Fibroblast of lung (primary cell): ENCODE measurements at regions not wholly inside any gene's neighbourhood (a gene's known extent, or its start where the extent isn't known, plus 50 kb on each side); places are given as distances from the start of the nearest gene placed in this dataset.

Experiments
- DNase-seq, 2 donors: peaks; one replicate each; pipeline versions ENCODE4 v3.0.0 to v3.0.0-alpha.2; 2010; ENCODE audit warnings: low read depth in 2 of 2
- H2AFZ ChIP-seq: 2 replicates; pipeline ENCODE4 v1.5.1; 2012; ENCODE audit warnings: low read length, control low read depth, inconsistent platforms
- H3K27ac ChIP-seq: 2 replicates; pipeline ENCODE4 v1.5.1; 2011; ENCODE audit warnings: low read length, control low read depth; ENCODE audit not compliant: insufficient read depth
- H3K27me3 ChIP-seq: 2 replicates; pipeline ENCODE4 v1.5.1; 2011; ENCODE audit warnings: mild to moderate bottlenecking, low read length; ENCODE audit not compliant: control insufficient read depth, insufficient read depth
- H3K36me3 ChIP-seq: 2 replicates; pipeline ENCODE4 v1.5.1; 2011; ENCODE audit warnings: low read length; ENCODE audit not compliant: control insufficient read depth, insufficient read depth
- H3K4me1 ChIP-seq: 2 replicates; pipeline ENCODE4 v1.5.1; 2011; ENCODE audit warnings: low read length; ENCODE audit not compliant: control insufficient read depth, insufficient read depth; ENCODE audit errors: extremely low read depth
- H3K4me2 ChIP-seq: 2 replicates; pipeline ENCODE4 v1.5.1; 2011; ENCODE audit warnings: low read length, control low read depth; ENCODE audit not compliant: insufficient read depth; ENCODE audit errors: extremely low read depth
- H3K4me3 ChIP-seq, 4 experiments: fragments of 200-600 bp in 1 of 4; sonication (generic) in 1 of 4; replicated peaks in 1 of 4; 2 replicates each; pipeline ENCODE4 v1.5.1; 2011 to 2016; ENCODE audit warnings: low read length in 4 of 4, low read depth in 3 of 4, mild to moderate bottlenecking in 3 of 4, control low read depth in 2 of 4, inconsistent platforms in 1 of 4, mixed read lengths in 1 of 4; ENCODE audit not compliant: insufficient read depth in 1 of 4; ENCODE audit errors: control extremely low read depth in 1 of 4
- H3K79me2 ChIP-seq: 2 replicates; pipeline ENCODE4 v1.5.1; 2012; ENCODE audit warnings: mild to moderate bottlenecking, low read length, inconsistent platforms; ENCODE audit not compliant: control insufficient read depth, insufficient read depth
- H3K9ac ChIP-seq: 2 replicates; pipeline ENCODE4 v1.5.1; 2011; ENCODE audit warnings: mild to moderate bottlenecking, low read length, control low read depth; ENCODE audit not compliant: insufficient read depth
- H3K9me3 ChIP-seq: 2 replicates; pipeline ENCODE4 v1.5.1; 2012; ENCODE audit warnings: low read depth, low read length; ENCODE audit not compliant: control insufficient read depth, insufficient read depth
- H4K20me1 ChIP-seq: 2 replicates; pipeline ENCODE4 v1.5.1; 2011; ENCODE audit warnings: low read length; ENCODE audit not compliant: control insufficient read depth, insufficient read depth; ENCODE audit errors: extremely low read depth
- EZH2 ChIP-seq: IDR thresholded peaks from 2 replicates; pipeline ENCODE4 v1.5.1; 2012; ENCODE audit warnings: low read length, control low read depth, mild to moderate bottlenecking; ENCODE audit errors: missing control alignments
- TF ChIP-seq, protein P1 (sequence below), 2 donors: IDR thresholded peaks in 1 of 2; conservative IDR thresholded peaks in 1 of 2; 1 replicate in 1 of 2; 2 replicates in 1 of 2; pipeline ENCODE4 v1.5.1; 2011 to 2012; ENCODE audit warnings: low read length in 2 of 2, control low read depth in 1 of 2, inconsistent platforms in 1 of 2, low read depth in 1 of 2, mild to moderate bottlenecking in 1 of 2

DNA sequence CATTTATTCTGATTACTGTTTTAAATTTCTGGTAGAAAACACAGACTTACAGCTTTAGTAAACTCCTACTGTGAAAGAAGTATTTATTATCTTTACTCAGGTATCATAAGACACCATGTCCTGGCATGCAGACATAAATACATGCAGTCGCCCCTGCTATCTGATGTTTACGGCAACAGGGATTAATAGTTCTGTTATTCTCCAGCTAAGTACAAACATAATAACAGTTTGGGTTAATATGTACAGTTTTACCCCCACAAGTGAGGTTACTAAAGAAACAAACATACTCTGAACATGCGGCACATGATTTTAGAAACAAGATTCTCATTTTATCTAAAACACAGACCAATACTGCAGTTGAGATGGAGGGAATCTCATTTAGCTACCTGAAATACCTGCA, 170.8 kb downstream of the ABCA8 start:
- H3K4me2 ChIP-seq, result no peak overlapping the region
- no peaks in the 10 kb centered on the region for H3K36me3 ChIP-seq
- no peaks in the 10 kb centered on the region for H4K20me1 ChIP-seq
- H2AFZ ChIP-seq, result no peak overlapping the region
- no peak overlapping the region for H3K27ac ChIP-seq
- no peaks in the 10 kb centered on the region for H3K9me3 ChIP-seq
- H3K9ac ChIP-seq, result no peak overlapping the region
- H3K27me3 ChIP-seq, result no peaks in the 10 kb centered on the region
- no peak for TF ChIP-seq EZH2
- TF ChIP-seq, protein P1, sequence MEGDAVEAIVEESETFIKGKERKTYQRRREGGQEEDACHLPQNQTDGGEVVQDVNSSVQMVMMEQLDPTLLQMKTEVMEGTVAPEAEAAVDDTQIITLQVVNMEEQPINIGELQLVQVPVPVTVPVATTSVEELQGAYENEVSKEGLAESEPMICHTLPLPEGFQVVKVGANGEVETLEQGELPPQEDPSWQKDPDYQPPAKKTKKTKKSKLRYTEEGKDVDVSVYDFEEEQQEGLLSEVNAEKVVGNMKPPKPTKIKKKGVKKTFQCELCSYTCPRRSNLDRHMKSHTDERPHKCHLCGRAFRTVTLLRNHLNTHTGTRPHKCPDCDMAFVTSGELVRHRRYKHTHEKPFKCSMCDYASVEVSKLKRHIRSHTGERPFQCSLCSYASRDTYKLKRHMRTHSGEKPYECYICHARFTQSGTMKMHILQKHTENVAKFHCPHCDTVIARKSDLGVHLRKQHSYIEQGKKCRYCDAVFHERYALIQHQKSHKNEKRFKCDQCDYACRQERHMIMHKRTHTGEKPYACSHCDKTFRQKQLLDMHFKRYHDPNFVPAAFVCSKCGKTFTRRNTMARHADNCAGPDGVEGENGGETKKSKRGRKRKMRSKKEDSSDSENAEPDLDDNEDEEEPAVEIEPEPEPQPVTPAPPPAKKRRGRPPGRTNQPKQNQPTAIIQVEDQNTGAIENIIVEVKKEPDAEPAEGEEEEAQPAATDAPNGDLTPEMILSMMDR (conservative IDR thresholded peaks at IDR 0.05 in 1 of 2, IDR thresholded peaks at IDR 0.05 in 1 of 2; ENCODE audit: low read depth in 1 of 2, low read length in 2 of 2), result no peak
- no peak overlapping the region for H3K4me3 ChIP-seq
- H3K79me2 ChIP-seq, result no peaks in the 10 kb centered on the region
- H3K4me1 ChIP-seq, result peaks cover 5% of the 10 kb centered on the region
- DNase-seq, result no peak

- H3K9me3 ChIP-seq, result no peaks in the 10 kb centered on the region
- H2AFZ ChIP-seq, result no peak overlapping the region
- no peaks in the 10 kb centered on the region for H3K36me3 ChIP-seq
- H4K20me1 ChIP-seq, result no peaks in the 10 kb centered on the region
- no peak overlapping the region for H3K9ac ChIP-seq
- no peak for TF ChIP-seq EZH2
- TF ChIP-seq, protein P1 (conservative IDR thresholded peaks at IDR 0.05 in 1 of 2, IDR thresholded peaks at IDR 0.05 in 1 of 2; ENCODE audit: low read depth in 1 of 2, low read length in 2 of 2), result no peak
- no peak overlapping the region for H3K4me2 ChIP-seq
- no peak overlapping the region for H3K4me3 ChIP-seq
- no peaks in the 10 kb centered on the region for H3K79me2 ChIP-seq
- H3K4me1 ChIP-seq, result peaks cover 5% of the 10 kb centered on the region
- no peaks in the 10 kb centered on the region for H3K27me3 ChIP-seq
- no peak for DNase-seq
- no peak overlapping the region for H3K27ac ChIP-seq
Measured at GRCh38 chr17:68783861-68784260, 171.3 kb downstream of the ABCA8 start.

DNA sequence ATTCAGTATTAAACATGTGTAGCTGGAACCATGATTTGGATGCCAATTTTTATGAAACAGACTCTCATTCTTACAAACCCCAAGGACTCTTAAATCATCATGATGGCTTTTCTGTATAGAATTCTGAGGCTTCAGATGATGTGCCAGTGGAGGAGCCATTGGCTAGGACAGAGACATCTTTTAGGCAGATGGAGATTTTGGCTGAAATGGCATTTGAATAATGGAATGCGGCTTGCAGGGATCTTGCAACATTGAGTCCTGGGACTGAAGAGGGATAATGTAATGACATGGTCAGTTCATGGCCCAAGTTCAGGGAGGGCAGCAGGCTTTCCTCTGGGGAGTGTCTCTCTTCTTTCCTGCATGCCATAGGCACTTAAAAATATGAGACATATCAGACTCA, 172.4 kb downstream of the ABCA8 start:
- DNase-seq, result peak in 1 of 2 donors; percentile 49
- H3K79me2 ChIP-seq, result no peaks in the 10 kb centered on the region
- no peaks in the 10 kb centered on the region for H3K9me3 ChIP-seq
- no peaks in the 10 kb centered on the region for H4K20me1 ChIP-seq
- peaks cover 10% of the 10 kb centered on the region for H3K4me1 ChIP-seq
- H3K9ac ChIP-seq, result no peak overlapping the region
- no peak overlapping the region for H3K27ac ChIP-seq
- H3K4me2 ChIP-seq, result no peak overlapping the region
- no peak overlapping the region for H2AFZ ChIP-seq
- H3K36me3 ChIP-seq, result no peaks in the 10 kb centered on the region
- no peak overlapping the region for H3K4me3 ChIP-seq
- H3K27me3 ChIP-seq, result no peaks in the 10 kb centered on the region
- TF ChIP-seq, protein P1 (conservative IDR thresholded peaks at IDR 0.05 in 1 of 2, IDR thresholded peaks at IDR 0.05 in 1 of 2; ENCODE audit: low read depth in 1 of 2, low read length in 2 of 2), result no peak
- TF ChIP-seq EZH2, result no peak
